ENCODE measurements at regions not wholly inside any gene's neighbourhood (a gene's known extent, or its start where the extent isn't known, plus 50 kb on each side); places are given as distances from the start of the nearest gene placed in this dataset.

- TF ChIP-seq REST (IDR thresholded peaks at IDR 0.05; ENCODE audit: insufficient read depth in 1 of 2, low read depth in 2 of 2, low read length in 2 of 2) (no peak), POLR2AphosphoS5 (IDR thresholded peaks at IDR 0.05; ENCODE audit: low read depth, low read length) (no peak)
Measured at GRCh38 chr18:71304856-71305255, 1016.0 kb downstream of the SOCS6 start.

- TF ChIP-seq REST (IDR thresholded peaks at IDR 0.05; ENCODE audit: insufficient read depth in 1 of 2, low read depth in 2 of 2, low read length in 2 of 2) (no peak), FOXP2 (optimal IDR thresholded peaks at IDR 0.05; ENCODE audit: borderline replicate concordance, extremely low read depth, extremely low read length, insufficient read depth) (no peak), POLR2AphosphoS5 (IDR thresholded peaks at IDR 0.05; ENCODE audit: low read depth, low read length) (no peak), SIN3A (IDR thresholded peaks at IDR 0.05; ENCODE audit: borderline replicate concordance, insufficient read depth, low read length) (no peak), TAF1 (IDR thresholded peaks at IDR 0.05; ENCODE audit: borderline replicate concordance, insufficient read depth, low read length) (no peak)
Measured at GRCh38 chr18:71301596-71301995, 1012.8 kb downstream of the SOCS6 start.

GRCh38 chr18:71293322-71293721, 1004.5 kb downstream of the SOCS6 start:
- TF ChIP-seq REST (IDR thresholded peaks at IDR 0.05; ENCODE audit: insufficient read depth in 1 of 2, low read depth in 2 of 2, low read length in 2 of 2) = no peak
- no peak for TF ChIP-seq FOXP2 (optimal IDR thresholded peaks at IDR 0.05; ENCODE audit: borderline replicate concordance, extremely low read depth, extremely low read length, insufficient read depth)
- no peak for TF ChIP-seq POLR2AphosphoS5 (IDR thresholded peaks at IDR 0.05; ENCODE audit: low read depth, low read length)
- no peak for TF ChIP-seq SIN3A (IDR thresholded peaks at IDR 0.05; ENCODE audit: borderline replicate concordance, insufficient read depth, low read length)
- TF ChIP-seq TAF1 (IDR thresholded peaks at IDR 0.05; ENCODE audit: borderline replicate concordance, insufficient read depth, low read length) = no peak

- no peak for TF ChIP-seq POLR2AphosphoS5 (IDR thresholded peaks at IDR 0.05; ENCODE audit: low read depth, low read length)
- no peak for TF ChIP-seq SIN3A (IDR thresholded peaks at IDR 0.05; ENCODE audit: borderline replicate concordance, insufficient read depth, low read length)
- TF ChIP-seq FOXP2 (optimal IDR thresholded peaks at IDR 0.05; ENCODE audit: borderline replicate concordance, extremely low read depth, extremely low read length, insufficient read depth) = no peak
- TF ChIP-seq TAF1 (IDR thresholded peaks at IDR 0.05; ENCODE audit: borderline replicate concordance, insufficient read depth, low read length) = no peak
- TF ChIP-seq REST (IDR thresholded peaks at IDR 0.05; ENCODE audit: insufficient read depth in 1 of 2, low read depth in 2 of 2, low read length in 2 of 2) = no peak
Measured at GRCh38 chr18:71287268-71287667, 998.4 kb downstream of the SOCS6 start.

- TF ChIP-seq SIN3A (IDR thresholded peaks at IDR 0.05; ENCODE audit: borderline replicate concordance, insufficient read depth, low read length) (no peak), REST (IDR thresholded peaks at IDR 0.05; ENCODE audit: insufficient read depth in 1 of 2, low read depth in 2 of 2, low read length in 2 of 2) (no peak)
Measured at GRCh38 chr18:71252351-71252865, 963.6 kb downstream of the SOCS6 start.

All from PFSK-1 (cell line).